GM21723 (cell line): ENCODE measurements at regions not wholly inside any gene's neighbourhood (a gene's known extent, or its start where the extent isn't known, plus 50 kb on each side); places are given as distances from the start of the nearest gene placed in this dataset.
"Not testable (repeated sequence)": the region's sequence is repeated elsewhere in the genome, so short reads cannot be mapped to it uniquely, and the experiment has no call there.

Experiments
- ATAC-seq: cut with Tn5 transposase; IDR thresholded peaks from one replicate; pipeline ENCODE4 v1.9.1; 2021; ENCODE audit warnings: mild to moderate bottlenecking, moderate library complexity; ENCODE audit not compliant: unreplicated experiment

DNA sequence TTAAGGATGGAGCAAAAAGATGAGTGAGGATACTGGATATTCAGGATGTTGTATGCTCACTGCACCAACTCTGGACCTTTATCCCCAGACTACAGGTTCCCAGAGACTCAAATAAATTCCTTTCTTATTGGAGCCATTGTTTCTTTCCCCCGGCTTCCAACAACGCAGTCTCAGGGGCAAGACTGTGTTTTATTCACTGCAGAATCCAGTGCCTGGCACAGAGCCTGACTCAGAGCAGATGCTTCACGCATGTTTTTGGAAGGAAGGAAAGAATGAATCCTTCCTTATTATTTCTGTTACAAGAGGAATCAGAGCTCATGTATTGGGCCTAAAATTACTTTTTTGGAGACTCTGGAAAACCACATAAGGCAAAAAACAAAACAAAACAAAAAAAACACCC lies 96.0 kb upstream of the VGLL4 start:
- no peak for ATAC-seq

DNA sequence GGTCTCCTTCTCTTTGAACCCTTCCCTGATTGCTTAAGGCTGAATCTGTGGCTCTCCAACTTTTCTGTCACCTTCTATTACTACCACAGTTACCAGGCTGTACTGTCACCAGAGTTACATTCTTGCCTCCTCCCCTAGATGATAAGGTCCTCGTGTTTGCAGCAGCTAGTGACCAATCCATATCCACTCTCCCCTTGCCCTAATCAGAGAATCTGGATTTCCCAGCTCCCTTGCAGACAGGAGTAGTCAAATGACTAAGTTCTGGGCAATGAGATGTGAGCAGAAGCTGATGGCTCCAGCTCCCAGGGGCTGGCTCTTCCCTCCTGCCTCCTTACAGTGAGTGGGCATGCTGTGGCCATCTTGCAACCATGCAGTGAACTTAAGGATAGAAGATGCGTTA lies 95.4 kb upstream of the VGLL4 start:
- no peak for ATAC-seq

DNA sequence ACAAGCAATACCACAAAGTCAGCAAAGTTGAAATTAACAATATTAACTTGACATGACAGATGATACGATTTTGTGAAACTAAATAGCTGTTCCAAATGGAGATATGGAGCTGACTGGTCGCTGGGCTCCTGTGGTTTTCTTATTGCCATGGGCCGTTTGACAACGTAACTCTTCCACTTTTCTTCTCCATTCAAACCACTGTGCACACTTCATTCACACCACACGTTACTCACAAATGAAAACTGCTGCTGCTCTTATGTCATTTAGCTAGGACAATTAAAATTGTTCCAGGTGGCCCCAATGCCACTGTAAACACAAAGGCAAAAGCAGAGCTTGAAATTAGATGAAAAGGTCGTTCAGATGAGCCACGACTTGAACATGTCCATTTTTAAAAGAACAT lies 94.0 kb upstream of the VGLL4 start:
- ATAC-seq = no peak

DNA sequence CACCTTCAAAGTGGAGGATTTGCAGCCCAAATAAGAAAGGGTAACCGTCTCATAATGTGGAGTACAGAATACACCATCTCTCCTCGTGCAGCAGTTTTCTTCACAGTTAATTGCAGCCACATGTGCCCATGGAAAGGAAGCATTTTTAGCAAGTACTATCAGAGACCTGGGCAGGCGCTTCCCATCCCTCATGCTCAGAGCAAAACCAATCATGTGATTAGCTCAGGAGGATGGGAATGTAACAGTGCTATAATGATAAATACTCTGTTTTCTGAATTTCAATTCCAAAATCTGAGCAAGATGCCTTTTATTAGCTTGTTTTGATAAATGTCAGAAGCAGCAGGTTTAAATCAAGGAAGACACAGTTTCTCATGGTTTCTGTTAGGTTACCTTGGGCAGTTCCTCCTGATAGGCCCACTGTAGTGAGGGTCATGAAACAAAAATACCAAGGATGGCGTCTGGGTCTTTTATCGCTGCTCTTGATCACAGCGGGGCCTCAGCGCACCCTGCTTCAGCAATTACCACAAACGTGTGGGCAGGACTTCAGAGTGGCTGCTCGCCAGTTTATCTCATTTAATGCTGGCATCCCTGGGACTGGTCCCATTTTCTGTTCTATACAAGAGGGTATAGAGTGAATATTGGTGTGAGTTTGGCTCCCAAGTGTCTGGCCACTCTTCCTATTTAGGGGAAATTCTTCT lies 92.6 kb upstream of the VGLL4 start:
- ATAC-seq = no peak

GRCh38 chr3:11735638-11736037 lies 91.9 kb upstream of the VGLL4 start:
- ATAC-seq = no peak

GRCh38 chr3:11735111-11735510 lies 91.4 kb upstream of the VGLL4 start:
- not testable (repeated sequence) for ATAC-seq

DNA sequence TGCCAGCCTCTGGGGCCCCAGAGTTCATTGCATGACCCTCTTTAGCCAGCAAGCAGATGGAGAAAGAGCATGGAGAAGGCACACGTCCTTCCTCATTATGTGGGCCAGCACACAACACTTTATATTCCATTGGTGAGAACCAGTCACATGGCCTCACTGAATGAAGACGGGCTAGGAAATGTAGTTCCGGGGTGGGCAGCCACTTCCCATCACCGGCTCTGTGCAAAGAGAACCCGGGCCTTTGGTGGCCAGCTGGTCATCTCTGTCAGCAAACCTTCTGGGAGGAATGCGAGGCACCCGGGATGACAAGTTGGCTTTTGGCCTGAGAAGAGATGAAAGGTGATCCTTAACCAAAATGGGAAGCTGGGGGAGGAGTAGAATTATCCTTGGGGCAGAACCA lies 90.2 kb upstream of the VGLL4 start:
- no peak for ATAC-seq

- ATAC-seq = no peak
Observed at GRCh38 chr3:11727207-11727606, 83.5 kb upstream of the VGLL4 start.

DNA sequence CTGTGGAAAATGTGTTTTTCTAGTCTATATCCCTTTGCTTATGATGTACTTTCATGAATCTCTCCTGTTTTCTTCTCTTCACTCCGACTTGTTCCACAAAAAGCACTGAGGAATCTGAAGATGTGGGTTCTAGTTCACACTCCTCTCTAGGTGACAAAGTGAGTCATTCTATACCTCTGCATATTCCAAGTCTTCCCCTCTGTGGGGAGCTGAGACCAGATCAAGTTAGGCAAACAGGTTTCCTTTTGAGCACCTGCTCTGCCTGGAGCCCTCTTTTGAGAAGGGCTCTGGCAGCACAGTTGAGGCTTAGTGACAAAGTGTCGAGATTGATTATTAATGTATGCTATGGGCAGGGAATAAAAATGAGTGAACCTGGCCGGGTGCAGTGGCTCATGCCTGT lies 82.4 kb upstream of the VGLL4 start:
- ATAC-seq = no peak

DNA sequence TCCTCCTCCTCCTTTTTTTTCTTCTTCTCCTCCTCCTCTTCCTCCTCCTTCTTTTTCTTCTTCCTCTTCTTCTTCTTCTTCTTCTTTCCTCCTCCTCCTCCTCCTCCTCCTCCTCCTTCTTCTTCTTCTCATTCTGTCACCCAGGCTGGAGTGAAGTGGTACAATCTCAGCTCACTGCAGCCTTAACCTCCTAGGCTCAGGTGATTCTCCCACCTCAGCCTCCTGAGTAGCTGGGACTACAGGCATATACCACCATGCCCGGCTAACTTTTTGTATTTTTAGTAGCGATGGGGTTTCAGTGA lies 81.6 kb upstream of the VGLL4 start:
- not testable (repeated sequence) for ATAC-seq

- ATAC-seq = peak; percentile 70
Observed at GRCh38 chr3:11724615-11725339, 81.1 kb upstream of the VGLL4 start.

DNA sequence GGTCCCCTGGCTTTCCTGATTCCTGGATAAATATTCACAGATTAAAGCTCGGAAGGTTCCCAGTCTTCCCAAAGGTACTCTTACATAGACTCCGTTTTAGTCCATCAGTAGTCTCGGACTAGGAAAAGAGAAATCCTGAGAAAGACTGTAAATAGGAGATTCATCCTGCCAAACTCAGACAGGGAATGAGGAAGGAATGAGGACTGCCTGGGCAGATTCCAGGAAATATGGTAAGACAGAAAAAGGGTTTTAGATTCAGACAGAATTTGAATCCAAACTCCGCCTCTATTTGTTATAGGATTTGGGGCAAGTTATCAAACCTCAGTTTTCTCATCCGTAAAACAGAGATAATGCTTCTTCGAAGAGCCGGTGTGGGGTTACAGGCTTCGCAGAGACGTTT lies 77.8 kb upstream of the VGLL4 start:
- no peak for ATAC-seq

DNA sequence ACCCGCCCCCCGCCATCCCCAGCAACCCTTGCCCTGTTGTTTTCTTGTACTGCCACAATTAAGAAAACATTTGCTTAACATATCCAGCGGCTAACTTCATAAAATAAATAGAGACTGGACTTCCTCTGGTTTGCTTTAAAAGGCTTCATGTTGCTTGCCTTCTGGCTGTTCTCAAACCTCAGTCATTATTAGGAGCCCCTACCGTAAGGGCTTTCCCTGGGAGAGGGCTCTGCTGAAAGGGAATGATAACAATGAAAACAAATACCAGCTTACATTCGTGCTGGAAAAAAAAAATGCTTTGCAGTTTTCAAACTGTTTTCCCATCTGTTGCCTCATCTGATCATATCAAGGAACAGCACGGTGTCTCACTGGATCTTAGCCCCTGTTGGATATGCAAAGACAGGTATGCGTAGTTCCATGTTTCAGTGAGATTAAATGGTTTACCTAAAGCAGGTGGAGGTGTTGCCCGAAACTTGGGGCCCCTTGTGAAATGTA lies 77.2 kb upstream of the VGLL4 start:
- no peak for ATAC-seq

DNA sequence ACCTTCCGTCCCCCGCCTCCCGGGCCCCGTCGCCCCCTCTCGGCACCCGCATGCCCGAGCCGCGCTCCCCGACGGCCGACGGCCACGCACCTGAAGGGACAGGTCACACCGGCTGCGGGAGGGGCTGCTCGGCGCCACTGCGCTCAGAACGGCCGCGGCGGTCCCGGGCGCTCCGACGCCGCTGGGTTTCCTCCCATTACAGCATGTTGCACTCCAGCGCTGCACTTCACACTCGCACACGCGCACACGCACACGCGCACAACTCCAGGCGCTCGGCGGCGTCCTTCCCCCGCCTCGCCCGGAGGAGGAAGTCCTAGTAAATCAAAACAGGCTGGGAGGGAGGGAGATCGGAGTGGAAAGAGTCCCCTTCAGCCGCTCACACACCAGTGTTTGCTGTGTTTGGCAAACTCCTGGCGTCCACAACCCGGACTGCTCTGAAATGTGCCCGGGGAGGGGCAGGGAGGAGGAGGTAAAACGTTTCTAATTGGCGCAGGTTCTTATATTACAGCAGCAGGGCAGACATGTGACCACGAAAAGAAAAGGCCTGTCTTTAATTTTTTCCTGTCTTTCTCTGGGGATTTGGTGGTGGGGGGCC lies 76.7 kb upstream of the VGLL4 start:
- ATAC-seq = peak; percentile 36

DNA sequence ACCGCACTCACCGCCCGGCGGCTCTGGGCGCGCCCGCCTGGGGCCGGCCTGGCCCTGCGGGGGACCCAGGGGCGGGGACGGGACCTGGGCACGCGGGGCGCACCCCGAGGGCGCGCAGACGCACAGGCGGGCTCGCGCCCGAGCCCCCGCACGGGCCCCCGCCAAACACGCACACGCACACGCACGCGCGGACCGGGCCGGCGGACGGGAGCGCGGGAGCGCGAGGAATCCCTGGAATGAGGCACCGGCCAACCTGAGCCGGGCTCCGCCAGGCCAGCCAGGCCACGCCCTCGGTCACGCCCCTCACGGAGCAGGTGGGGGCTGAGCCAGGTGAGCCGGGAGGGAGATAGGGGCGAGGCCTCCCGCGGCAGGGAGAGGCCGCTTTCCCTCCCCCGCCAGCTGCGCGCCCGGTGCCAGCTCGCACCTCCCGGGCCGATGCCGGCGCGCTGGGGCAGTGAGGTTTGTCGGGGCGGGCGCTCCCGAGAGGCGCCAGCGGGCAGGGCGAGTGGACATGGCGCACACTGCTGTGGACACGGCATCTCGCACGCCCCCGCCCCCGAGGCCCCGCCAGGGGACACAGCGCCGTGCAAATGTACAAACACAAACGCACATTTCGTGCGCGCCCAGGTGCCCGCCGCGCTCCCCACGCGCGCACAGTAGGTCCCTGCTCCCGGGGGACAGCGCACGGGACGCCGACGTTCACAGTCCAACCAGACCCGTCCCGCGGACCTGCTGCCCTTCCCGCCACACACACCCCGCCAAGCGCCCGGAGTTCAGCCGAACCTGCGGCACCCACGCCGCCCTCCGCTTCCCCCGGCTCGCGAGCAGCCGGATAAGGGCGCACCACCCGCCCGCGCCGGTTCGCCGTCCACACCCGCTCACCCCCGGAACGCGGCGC lies 75.9 kb upstream of the VGLL4 start:
- ATAC-seq = peak; percentile 81

DNA sequence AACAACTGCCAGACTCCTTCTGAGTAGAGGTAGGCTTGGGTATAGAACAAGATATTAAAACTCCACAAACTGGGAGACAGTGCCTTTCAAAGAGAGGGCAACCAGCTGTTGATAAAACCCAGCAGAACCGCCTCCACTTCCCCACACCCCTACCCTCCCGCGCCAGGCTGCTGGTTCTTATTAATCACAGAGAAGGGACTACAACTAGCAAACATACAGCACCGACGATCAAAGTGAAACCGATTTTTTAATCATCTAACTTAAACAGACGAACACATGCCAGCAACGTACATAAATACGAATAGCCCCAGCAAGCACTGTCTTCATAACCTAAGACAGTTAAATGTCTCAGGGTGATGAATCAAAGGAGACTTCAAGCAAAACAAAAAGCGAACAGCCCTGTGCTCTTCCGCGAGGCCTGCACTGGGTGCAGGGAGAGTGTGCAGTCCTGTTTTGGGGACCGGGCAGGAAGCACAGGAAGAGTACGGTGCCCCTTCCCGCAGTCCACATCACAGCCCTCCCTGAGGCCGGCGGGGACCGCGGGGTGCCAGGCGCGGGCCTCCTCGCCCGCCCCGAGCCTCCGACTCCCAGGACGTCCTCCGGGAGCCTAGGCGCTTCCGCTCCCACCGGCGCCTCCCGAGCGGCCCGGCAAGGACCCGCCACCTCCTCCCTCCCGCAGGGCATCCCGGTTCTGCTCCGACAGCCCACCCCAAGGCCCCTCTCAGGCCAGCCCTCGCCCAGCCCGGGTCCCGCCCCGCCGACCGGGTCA lies 75.1 kb upstream of the VGLL4 start:
- ATAC-seq = peak; percentile 31

DNA sequence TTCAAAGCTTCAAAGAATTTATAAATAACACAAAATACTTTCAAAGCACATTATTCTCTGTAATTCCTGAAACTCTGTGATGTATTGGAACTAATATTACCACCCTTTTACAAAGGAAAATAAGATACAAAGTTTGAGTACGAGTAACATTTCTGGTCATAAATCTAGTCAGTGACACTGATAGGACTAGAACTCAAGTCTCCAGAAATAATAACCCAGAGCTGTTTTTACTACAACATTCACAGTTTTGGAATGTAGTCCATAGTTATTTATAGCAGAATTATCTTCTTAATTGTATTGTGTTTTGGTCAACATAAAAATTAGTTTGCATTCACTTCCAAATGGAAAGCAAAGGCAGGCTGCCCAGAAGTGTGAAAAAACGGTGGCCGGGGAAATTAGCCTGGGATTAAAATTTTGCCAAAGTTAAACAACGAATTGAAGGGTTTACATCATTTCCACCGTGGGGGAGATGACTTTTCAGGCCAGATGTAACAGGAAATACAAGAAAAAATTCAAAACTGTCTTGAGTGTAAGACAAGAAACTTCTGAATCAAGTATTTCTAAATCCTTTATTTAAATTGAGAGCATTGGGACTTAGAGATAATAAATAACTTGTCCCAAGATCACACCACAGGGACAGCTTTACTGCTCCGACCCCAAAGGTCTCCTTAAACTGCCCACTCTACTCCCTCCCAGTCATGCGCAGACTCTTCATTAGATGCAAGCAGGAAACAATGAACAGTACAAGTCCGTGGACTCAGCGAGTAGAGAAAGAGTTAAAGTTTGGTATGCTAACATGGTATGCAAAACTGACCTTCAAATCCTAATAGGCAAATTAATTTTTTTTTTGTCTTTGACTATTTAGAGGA lies 74.3 kb upstream of the VGLL4 start:
- peak; percentile 8 for ATAC-seq

GRCh38 chr3:11717301-11717700 lies 73.6 kb upstream of the VGLL4 start:
- no peak for ATAC-seq

DNA sequence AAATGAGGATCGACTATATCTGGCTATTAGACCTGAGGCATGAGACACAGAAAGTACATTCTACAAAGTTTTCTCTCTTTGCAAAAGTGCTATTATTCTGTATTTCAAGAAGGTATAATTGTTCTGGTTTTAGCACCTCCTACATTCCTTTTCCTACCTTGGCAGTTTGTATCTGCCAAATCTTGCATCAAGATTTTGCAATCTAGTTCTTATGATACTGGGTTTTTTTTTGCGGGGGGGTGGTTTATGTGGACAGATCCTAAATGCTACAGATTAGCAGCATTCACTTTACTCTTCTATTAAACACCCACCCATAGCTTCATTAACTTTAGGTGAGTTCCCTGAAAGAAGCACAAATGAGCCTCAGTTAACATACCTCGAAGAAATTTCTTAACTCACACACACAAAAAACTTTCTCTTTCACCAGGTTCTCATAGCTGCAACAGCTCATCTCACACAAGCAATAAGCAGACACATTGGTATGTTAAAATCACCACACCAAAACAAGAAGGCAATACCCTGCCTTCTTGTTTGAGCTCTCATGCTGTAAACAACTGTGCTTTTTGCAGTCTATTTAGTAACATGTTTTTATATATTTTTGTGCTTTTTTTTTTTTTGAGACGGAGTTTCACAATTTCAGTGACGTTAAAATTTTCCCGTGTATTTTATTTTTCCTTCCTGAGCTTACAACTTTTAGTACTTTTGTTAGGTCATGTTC lies 73.0 kb upstream of the VGLL4 start:
- no peak for ATAC-seq
